HG03342 (cell line): ENCODE measurements at regions not wholly inside any gene's neighbourhood (a gene's known extent, or its start where the extent isn't known, plus 50 kb on each side); places are given as distances from the start of the nearest gene placed in this dataset.
"Not testable (repeated sequence)": the region's sequence is repeated elsewhere in the genome, so short reads cannot be mapped to it uniquely, and the experiment has no call there.

Experiments
- ATAC-seq: cut with Tn5 transposase; IDR thresholded peaks from one replicate; pipeline ENCODE4 v1.9.1; 2021; ENCODE audit warnings: mild to moderate bottlenecking, moderate library complexity; ENCODE audit not compliant: unreplicated experiment

GRCh38 chr7:120131096-120131839 lies 141.7 kb upstream of the KCND2 start:
- no peak for ATAC-seq

GRCh38 chr7:120138497-120138896 lies 134.5 kb upstream of the KCND2 start:
- ATAC-seq, result no peak

GRCh38 chr7:120156476-120156875 lies 116.5 kb upstream of the KCND2 start:
- ATAC-seq, result no peak

- ATAC-seq, result no peak
Observed at GRCh38 chr7:120160166-120160565, 112.8 kb upstream of the KCND2 start.

- no peak for ATAC-seq
Observed at GRCh38 chr7:120163449-120163848, 109.5 kb upstream of the KCND2 start.

- no peak for ATAC-seq
Observed at GRCh38 chr7:120165227-120165626, 107.7 kb upstream of the KCND2 start.

GRCh38 chr7:120168066-120168465 lies 104.9 kb upstream of the KCND2 start:
- no peak for ATAC-seq

- ATAC-seq, result no peak
Observed at GRCh38 chr7:120169996-120170783, 102.8 kb upstream of the KCND2 start.

- no peak for ATAC-seq
Observed at GRCh38 chr7:120170834-120171233, 102.1 kb upstream of the KCND2 start.

GRCh38 chr7:120171406-120171805 lies 101.6 kb upstream of the KCND2 start:
- no peak for ATAC-seq

GRCh38 chr7:120180221-120180620 lies 92.8 kb upstream of the KCND2 start:
- ATAC-seq, result no peak

- no peak for ATAC-seq
Observed at GRCh38 chr7:120181499-120181898, 91.5 kb upstream of the KCND2 start.

- ATAC-seq, result no peak
Observed at GRCh38 chr7:120184866-120185265, 88.1 kb upstream of the KCND2 start.

- ATAC-seq, result no peak
Observed at GRCh38 chr7:120185940-120186682, 86.9 kb upstream of the KCND2 start.

GRCh38 chr7:120186688-120187087 lies 86.3 kb upstream of the KCND2 start:
- ATAC-seq, result no peak

- no peak for ATAC-seq
Observed at GRCh38 chr7:120189623-120190022, 83.4 kb upstream of the KCND2 start.

GRCh38 chr7:120190109-120190508 lies 82.9 kb upstream of the KCND2 start:
- no peak for ATAC-seq

- ATAC-seq, result no peak
Observed at GRCh38 chr7:120190566-120190965, 82.4 kb upstream of the KCND2 start.

- not testable (repeated sequence) for ATAC-seq
Observed at GRCh38 chr7:120191423-120191822, 81.6 kb upstream of the KCND2 start.

GRCh38 chr7:120201290-120201689 lies 71.7 kb upstream of the KCND2 start:
- ATAC-seq, result no peak

GRCh38 chr7:120205101-120205500 lies 67.9 kb upstream of the KCND2 start:
- no peak for ATAC-seq

GRCh38 chr7:120207037-120207436 lies 65.9 kb upstream of the KCND2 start:
- no peak for ATAC-seq
